ENCODE measurements at regions not wholly inside any gene's neighbourhood (a gene's known extent, or its start where the extent isn't known, plus 50 kb on each side); places are given as distances from the start of the nearest gene placed in this dataset.

GRCh38 chr4:180717451-180718033 lies 1525.7 kb upstream of the TENM3 start:
- no peak for TF ChIP-seq CTCF (IDR thresholded peaks at IDR 0.05; ENCODE audit: insufficient read depth, low read length)
- TF ChIP-seq POLR2AphosphoS5 (IDR thresholded peaks at IDR 0.05; ENCODE audit: low read depth) = no peak
- TF ChIP-seq, protein P1, sequence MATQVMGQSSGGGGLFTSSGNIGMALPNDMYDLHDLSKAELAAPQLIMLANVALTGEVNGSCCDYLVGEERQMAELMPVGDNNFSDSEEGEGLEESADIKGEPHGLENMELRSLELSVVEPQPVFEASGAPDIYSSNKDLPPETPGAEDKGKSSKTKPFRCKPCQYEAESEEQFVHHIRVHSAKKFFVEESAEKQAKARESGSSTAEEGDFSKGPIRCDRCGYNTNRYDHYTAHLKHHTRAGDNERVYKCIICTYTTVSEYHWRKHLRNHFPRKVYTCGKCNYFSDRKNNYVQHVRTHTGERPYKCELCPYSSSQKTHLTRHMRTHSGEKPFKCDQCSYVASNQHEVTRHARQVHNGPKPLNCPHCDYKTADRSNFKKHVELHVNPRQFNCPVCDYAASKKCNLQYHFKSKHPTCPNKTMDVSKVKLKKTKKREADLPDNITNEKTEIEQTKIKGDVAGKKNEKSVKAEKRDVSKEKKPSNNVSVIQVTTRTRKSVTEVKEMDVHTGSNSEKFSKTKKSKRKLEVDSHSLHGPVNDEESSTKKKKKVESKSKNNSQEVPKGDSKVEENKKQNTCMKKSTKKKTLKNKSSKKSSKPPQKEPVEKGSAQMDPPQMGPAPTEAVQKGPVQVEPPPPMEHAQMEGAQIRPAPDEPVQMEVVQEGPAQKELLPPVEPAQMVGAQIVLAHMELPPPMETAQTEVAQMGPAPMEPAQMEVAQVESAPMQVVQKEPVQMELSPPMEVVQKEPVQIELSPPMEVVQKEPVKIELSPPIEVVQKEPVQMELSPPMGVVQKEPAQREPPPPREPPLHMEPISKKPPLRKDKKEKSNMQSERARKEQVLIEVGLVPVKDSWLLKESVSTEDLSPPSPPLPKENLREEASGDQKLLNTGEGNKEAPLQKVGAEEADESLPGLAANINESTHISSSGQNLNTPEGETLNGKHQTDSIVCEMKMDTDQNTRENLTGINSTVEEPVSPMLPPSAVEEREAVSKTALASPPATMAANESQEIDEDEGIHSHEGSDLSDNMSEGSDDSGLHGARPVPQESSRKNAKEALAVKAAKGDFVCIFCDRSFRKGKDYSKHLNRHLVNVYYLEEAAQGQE (IDR thresholded peaks at IDR 0.05; ENCODE audit: insufficient replicate concordance, low read depth) = no peak
- TF ChIP-seq GABPA (IDR thresholded peaks at IDR 0.05; ENCODE audit: low read depth) = no peak
- no peak for TF ChIP-seq SPI1 (IDR thresholded peaks at IDR 0.05; ENCODE audit: borderline replicate concordance, low read depth)

Data from HL-60 (cell line).